Hematopoietic multipotent progenitor cell treated with erythropoietin and hydrocortisone succinate and interleukin-3 and kit ligand, for 4 days (in vitro differentiated cells): ENCODE measurements at regions not wholly inside any gene's neighbourhood (a gene's known extent, or its start where the extent isn't known, plus 50 kb on each side); places are given as distances from the start of the nearest gene placed in this dataset.

Experiments used
- DNase-seq: peaks from one replicate; pipeline ENCODE4 v3.0.0-alpha.2; 2015

DNA sequence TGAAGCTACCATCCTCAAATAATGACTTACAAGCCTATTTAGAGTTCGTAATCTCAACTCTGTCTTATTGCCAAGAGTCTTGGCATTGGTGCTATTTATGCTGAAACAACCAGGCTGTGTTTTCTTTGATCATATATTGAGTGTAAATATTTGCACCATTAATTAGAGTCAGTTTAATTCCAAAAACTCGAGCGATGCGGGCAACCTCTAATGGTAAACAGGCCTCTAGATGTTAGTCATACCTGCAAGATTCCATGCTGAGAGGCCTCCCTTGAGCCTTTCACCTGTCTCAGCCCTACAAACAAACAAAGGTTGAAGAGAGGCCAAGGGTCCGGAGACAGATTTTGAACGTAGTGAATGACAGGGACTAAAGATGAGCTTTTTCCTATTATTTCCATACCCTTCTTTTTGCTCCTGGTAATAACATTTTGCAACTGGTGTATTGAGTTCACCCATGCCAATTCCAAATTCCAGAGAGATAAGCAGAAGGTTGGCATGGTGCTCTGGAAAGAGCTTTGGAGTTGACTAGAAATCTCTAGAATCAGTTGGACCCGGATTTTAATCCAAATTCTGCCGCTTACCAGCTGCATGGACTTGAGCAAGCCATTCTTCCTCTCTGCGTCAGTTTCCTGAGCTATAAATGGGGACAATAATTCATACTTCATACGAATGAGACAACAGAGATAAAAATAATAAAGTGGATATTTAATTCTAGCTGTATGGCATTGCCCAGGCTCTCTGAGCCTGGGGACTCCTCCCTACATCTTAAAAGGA, 99.1 kb upstream of the ANO1 start:
- no peak for DNase-seq

DNA sequence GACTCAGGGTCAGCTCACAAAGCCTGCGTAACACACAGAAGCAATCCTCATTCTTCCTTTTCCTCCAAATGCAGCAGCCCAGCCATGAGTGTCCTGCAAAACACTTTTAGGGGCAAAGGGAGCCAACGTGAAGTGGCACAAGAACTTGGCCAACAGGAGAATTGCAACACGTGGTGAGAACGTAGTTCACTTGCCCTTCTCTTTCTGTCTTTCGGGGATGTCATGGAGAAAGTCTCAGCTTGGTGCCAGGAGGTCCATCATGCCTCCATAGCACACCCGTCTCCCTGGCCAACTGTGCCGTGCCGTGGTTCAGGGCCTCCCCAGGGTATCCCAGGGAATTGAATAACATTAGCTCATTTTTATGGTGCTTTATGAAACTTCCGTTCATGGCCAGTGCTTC, 98.5 kb upstream of the ANO1 start:
- DNase-seq, result no peak

- DNase-seq, result peak; percentile 61
Observed at GRCh38 chr11:69981119-69981784, 96.9 kb upstream of the ANO1 start.

DNA sequence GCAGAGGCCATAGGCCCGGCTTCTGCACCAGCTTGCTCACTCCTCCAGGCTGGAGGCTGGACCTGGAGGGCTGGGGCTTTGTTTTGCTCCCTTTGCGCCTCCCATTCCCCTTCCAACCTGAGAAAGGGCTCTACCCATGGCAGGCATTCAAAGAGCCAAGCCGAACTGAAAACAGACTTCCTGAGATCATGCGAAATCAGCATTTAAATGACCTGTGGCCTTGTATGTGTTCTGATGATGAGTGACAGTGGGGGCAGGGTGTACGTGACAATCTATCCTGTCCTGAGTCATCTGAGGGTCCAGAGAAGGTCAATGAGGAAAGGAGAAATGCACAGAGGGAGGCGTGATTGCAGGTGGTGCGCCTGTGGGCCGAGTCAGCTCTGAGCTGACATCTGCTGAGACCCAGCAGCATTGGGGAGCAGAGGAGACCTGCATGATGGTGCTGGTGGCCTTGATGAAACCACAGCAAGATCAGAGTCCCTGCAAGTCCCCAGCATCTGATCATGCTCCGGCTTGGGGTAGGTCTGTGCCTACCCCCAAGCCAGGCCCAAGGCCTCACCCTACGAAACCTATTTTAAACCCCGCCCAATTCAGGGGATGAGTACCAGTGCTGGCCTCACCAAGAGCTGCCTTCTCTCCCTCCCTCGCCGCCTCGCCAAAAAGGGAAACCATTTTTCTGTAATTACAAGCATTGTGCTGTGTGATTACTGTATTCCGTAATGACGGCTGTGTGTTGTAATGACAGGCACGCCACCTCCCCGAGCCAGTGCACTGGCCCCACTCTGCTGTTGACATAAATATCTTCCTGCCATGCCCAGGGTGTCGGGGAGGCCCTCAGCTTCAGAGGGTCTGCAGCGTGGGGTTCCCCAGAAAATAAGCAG, 95.2 kb upstream of the ANO1 start:
- DNase-seq, result no peak

DNA sequence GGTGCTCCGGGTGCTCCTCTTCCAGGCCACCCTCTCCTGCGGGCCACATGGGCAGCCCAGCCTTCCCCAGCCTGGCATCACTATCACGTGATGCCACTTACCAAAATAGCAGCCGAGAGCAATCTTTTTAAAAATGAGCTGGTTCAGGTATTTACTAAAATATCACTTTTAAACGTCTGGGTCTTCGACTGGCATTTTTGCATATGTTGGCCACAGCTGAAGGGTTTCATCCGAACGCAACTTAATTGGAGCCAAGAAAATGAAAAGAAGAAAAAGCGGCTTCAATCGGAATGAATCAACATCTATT, 94.6 kb upstream of the ANO1 start:
- DNase-seq, result no peak

DNA sequence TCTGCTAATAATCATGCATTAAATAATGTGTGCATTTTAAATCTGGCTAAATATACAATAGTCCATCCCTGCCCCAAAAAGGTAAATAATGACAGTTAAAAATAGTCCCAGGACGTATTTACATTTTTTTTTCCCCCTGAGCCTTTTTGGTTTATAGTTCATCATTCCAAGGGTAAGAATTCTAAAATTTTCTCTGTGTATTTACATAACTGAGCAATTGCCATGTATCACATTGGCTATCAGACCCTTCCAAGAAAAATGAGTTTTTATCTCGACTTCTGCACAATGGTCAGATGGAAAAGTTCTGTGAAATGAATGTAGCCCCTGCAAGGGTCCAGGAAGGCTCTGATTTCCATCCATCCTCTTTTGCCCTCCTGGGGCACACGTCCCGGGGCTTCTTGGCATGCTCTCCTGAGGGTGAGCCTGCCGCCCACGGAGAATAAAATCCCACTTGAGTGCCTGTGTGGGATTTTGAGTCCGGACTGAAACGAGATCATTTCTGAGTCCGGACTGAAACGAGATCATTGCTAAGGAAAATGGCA, 94.1 kb upstream of the ANO1 start:
- DNase-seq, result no peak

GRCh38 chr11:69984457-69985261, 93.5 kb upstream of the ANO1 start:
- DNase-seq, result peak; percentile 10

- DNase-seq, result no peak
Observed at GRCh38 chr11:69985331-69985640, 92.8 kb upstream of the ANO1 start.

DNA sequence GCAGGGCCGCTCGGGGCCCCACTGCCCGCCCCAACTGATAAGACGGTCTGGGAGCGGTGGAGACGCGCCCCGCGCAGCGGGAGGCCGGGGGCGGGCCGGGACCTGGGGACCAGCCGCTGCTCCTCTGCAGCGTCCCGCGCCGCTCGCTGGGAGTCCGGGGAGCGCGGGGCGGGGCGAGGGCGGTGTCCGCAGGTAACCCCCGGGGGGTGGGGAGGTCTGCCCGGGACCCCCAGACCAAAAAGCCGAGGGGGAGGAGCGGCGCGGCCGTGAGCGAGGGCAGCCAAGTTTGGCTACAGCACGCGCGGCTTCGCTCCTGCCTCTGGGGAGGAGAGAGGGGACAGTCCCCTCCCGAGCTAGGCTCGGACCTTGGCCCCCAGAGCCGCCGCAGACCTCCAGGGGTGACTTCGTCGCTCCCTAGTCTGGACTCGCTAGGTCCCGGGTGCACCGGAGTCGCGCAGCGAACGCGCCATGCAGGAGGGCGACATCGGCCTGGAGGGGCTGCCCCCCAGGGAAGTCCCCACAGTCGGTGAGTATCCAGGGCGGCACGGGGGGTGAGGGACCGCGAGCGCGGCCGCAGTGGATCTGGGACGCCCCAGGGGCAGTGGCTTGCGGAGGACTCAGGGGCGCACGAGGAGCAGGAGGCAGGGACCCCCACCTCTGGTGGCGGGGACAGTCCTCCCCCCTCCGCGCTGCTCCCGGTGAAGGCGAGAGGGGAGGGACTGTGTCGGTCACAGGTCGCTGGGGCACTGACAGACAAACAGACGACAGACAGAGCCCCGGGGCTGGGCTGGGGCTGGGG, 92.3 kb upstream of the ANO1 start:
- no peak for DNase-seq

DNA sequence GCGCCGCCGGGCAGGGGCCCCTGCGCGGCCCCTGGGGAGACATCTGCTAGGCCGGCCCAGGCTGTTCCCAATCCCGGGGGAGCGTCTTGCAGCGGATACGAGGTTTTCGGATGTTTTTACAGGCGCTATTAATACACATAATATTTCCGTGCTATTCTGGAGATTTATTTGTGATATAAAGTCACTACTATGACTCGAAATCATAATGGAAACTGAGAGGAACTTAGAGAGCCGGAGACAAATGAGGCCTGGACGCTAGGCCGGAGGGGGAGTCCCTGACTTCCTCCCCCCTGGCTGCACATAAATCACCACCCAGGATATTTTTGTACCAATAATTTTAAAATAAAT, 91.7 kb upstream of the ANO1 start:
- no peak for DNase-seq

DNA sequence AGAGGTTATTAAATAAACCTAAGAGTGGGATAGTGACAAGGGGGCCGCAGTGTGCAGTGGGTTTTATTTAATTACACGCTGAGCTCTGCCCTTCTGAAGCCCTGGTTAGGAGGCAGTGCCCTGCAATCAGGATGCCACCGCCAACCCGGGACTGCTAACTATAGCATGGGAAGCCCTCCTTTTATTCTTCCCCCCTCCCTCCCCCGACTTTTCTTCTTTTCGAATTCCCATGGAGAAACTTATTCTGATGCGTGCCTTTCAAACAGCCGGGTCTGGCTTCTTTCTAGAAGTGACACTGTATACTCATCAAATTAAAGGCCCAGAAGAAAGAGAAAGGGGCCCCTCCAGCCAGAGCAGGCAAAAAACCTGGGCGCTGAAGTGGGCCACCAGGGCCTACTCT, 91.3 kb upstream of the ANO1 start:
- no peak for DNase-seq

DNA sequence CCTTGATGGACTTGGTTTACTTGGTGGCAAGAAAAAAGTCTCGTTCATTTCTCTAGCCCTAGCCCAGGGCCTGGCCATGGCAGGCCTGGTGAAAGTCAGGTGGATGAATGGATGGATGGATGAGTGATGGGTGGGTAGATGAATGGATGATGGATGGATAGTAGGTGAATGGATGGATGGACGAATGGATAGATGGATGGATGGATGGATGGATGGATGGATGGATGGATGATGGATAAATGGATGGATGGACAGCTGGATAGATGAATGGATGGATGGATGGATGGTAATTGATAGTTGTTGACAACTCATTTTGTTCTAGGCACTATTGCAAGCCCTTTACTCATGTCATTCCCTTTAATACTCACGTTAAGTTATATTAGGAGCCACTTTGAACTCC, 86.1 kb upstream of the ANO1 start:
- no peak for DNase-seq

GRCh38 chr11:69992943-69993694, 85.0 kb upstream of the ANO1 start:
- DNase-seq, result no peak

GRCh38 chr11:69994810-69995209, 83.3 kb upstream of the ANO1 start:
- no peak for DNase-seq

GRCh38 chr11:69995697-69996096, 82.4 kb upstream of the ANO1 start:
- DNase-seq, result no peak

DNA sequence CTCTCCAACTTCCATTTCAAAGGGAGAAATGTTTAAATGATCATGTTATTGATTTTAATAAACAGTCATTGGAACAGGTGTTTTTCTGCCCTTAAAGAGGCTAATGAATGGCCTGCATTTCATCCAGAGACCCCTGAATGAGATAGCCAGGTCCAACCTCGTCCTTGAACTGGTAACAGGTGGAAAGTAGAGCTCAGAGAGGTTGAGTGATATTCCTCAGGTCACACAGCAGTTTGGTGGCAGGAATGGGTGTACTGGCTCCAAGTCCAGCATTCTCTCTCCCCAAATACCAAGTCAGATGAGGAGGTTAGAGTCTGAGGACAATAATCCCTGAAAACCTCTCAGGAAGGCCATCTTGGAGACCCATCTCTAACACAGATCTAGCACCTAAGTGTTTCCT, 81.7 kb upstream of the ANO1 start:
- no peak for DNase-seq

GRCh38 chr11:69997352-69997751, 80.8 kb upstream of the ANO1 start:
- no peak for DNase-seq

DNA sequence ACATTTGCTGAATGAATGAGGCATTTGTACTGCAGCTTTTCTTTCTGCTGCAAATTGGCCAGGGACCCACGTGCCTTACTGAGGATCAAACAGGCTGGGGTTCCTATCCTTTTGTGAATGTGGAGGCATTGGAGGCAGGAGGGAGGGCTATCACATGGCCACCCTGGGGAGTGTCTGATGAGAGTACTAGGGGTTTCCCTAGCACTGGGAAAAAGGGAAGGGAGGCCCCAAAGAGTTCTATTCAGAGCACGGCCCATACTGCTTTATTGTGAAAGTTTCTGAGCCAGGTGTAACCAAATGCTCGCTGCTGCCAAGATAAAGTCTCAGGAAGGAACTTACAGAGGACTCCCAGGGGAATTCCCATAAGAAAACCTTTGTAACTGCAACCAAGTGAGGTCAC, 78.4 kb upstream of the ANO1 start:
- DNase-seq, result no peak

GRCh38 chr11:70000228-70000627, 77.9 kb upstream of the ANO1 start:
- DNase-seq, result no peak

DNA sequence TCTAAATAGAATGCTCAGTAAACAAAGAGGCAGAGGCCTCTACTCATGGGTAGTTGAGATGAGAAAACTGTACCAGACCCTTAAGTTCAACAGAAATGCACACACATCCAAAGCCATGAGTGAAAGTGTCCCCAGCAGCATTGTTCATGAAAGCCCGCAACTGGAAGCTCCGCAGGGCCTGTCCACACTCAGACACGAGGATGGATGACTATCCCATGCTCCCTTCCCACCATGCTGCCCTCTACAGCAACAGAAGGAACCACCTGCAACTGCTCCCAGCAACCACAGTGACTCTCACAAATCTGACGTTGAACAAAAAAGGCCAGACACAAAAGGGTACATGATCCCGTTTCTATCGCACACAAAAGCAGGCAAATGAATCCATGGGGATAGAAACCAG, 76.9 kb upstream of the ANO1 start:
- DNase-seq, result no peak

- DNase-seq, result peak; percentile 53
Observed at GRCh38 chr11:70002433-70002832, 75.7 kb upstream of the ANO1 start.
